ENCODE measurements at regions not wholly inside any gene's neighbourhood (a gene's known extent, or its start where the extent isn't known, plus 50 kb on each side); places are given as distances from the start of the nearest gene placed in this dataset.

GRCh38 chr20:11569163-11569562 is 348.5 kb upstream of the BTBD3 start:
- no peak for TF ChIP-seq PATZ1 (CRISPR knock-in tag; IDR thresholded peaks at IDR 0.05; ENCODE audit: borderline replicate concordance)
- TF ChIP-seq BACH2 (CRISPR knock-in tag; IDR thresholded peaks at IDR 0.05; ENCODE audit: borderline replicate concordance): no peak
- no peak for TF ChIP-seq CSRNP3 (CRISPR knock-in tag; IDR thresholded peaks at IDR 0.05)
- TF ChIP-seq ZFP3 (CRISPR knock-in tag; IDR thresholded peaks at IDR 0.05): no peak
- no peak for TF ChIP-seq TSHZ2 (CRISPR knock-in tag; IDR thresholded peaks at IDR 0.05)
- no peak for TF ChIP-seq CREB5 (CRISPR knock-in tag; IDR thresholded peaks at IDR 0.05; ENCODE audit: low read depth)
- TF ChIP-seq ISL1 (CRISPR knock-in tag; IDR thresholded peaks at IDR 0.05): no peak
- TF ChIP-seq TOX (CRISPR knock-in tag; IDR thresholded peaks at IDR 0.05; ENCODE audit: borderline replicate concordance): no peak
- no peak for TF ChIP-seq PPARA (CRISPR knock-in tag; IDR thresholded peaks at IDR 0.05; ENCODE audit: borderline replicate concordance)
- no peak for TF ChIP-seq OSR1 (CRISPR knock-in tag; IDR thresholded peaks at IDR 0.05)
- no peak for TF ChIP-seq ZFP30 (CRISPR knock-in tag; IDR thresholded peaks at IDR 0.05)
- TF ChIP-seq ZNF70 (CRISPR knock-in tag; IDR thresholded peaks at IDR 0.05): no peak
